HFF-Myc (cell line): ENCODE measurements at regions not wholly inside any gene's neighbourhood (a gene's known extent, or its start where the extent isn't known, plus 50 kb on each side); places are given as distances from the start of the nearest gene placed in this dataset.

Experiments used
- DNase-seq: peaks from one replicate; pipeline ENCODE4 v3.0.0-alpha.2; 2011; ENCODE audit warnings: low read depth; ENCODE audit errors: extremely low read depth
- H3K4me3 ChIP-seq: replicated peaks from 2 replicates; pipeline ENCODE4 v1.5.1; 2011; ENCODE audit warnings: low read depth, mild to moderate bottlenecking, control low read depth, low read length
- CTCF ChIP-seq: IDR thresholded peaks from 2 replicates; pipeline ENCODE4 v1.5.1; 2012; ENCODE audit warnings: mild to moderate bottlenecking, low read depth, low read length, control low read depth; ENCODE audit errors: missing control alignments

GRCh38 chr14:30482276-30482675 is 76.7 kb upstream of the G2E3 start:
- TF ChIP-seq CTCF, result no peak
- H3K4me3 ChIP-seq, result no peak overlapping the region
- DNase-seq, result no peak

GRCh38 chr14:30484201-30484600 is 74.8 kb upstream of the G2E3 start:
- TF ChIP-seq CTCF, result no peak
- DNase-seq, result no peak
- H3K4me3 ChIP-seq, result no peak overlapping the region

GRCh38 chr14:30484976-30485375 is 74.0 kb upstream of the G2E3 start:
- no peak for TF ChIP-seq CTCF

GRCh38 chr14:30496852-30497251 is 62.1 kb upstream of the G2E3 start:
- DNase-seq, result no peak
- TF ChIP-seq CTCF, result no peak
- no peak overlapping the region for H3K4me3 ChIP-seq

More at GRCh38 chr14:30484976-30485375, 74.0 kb upstream of the G2E3 start:
- DNase-seq, result no peak
- no peak overlapping the region for H3K4me3 ChIP-seq

- DNase-seq, result no peak
- no peak overlapping the region for H3K4me3 ChIP-seq
- no peak for TF ChIP-seq CTCF
Observed at GRCh38 chr14:30499358-30499757, 59.6 kb upstream of the G2E3 start.

- no peak for TF ChIP-seq CTCF
- no peak for DNase-seq
- no peak overlapping the region for H3K4me3 ChIP-seq
Observed at GRCh38 chr14:30500222-30500621, 58.7 kb upstream of the G2E3 start.

- no peak for TF ChIP-seq CTCF
- DNase-seq, result no peak
- H3K4me3 ChIP-seq, result no peak overlapping the region
Observed at GRCh38 chr14:30507209-30507608, 51.7 kb upstream of the G2E3 start.
